GM21423 (cell line): ENCODE measurements at regions not wholly inside any gene's neighbourhood (a gene's known extent, or its start where the extent isn't known, plus 50 kb on each side); places are given as distances from the start of the nearest gene placed in this dataset.
"Not testable (repeated sequence)": the region's sequence is repeated elsewhere in the genome, so short reads cannot be mapped to it uniquely, and the experiment has no call there.

ENCODE experiments used
- ATAC-seq: cut with Tn5 transposase; IDR thresholded peaks from one replicate; pipeline ENCODE4 v1.9.1; 2021; ENCODE audit warnings: mild to moderate bottlenecking, moderate library complexity; ENCODE audit not compliant: unreplicated experiment

- no peak for ATAC-seq
These were observed 77.3 kb downstream of the PPCDC start for GRCh38 chr15:75100679-75101078.

GRCh38 chr15:75104804-75105557, 81.6 kb downstream of the PPCDC start:
- ATAC-seq = peak; percentile 45

- ATAC-seq = no peak
These were observed 84.1 kb downstream of the PPCDC start for GRCh38 chr15:75107516-75107907.

GRCh38 chr15:75107908-75108838, 84.8 kb downstream of the PPCDC start:
- ATAC-seq = peak; percentile 31

GRCh38 chr15:75109021-75109735, 85.8 kb downstream of the PPCDC start:
- no peak for ATAC-seq

GRCh38 chr15:75109736-75110130, 86.3 kb downstream of the PPCDC start:
- ATAC-seq = no peak

- no peak for ATAC-seq
These were observed 89.0 kb downstream of the PPCDC start for GRCh38 chr15:75112278-75112847.

- ATAC-seq = peak; percentile 50
These were observed 88.7 kb upstream of the C15orf39 start for GRCh38 chr15:75112848-75113492.

- no peak for ATAC-seq
These were observed 87.4 kb upstream of the C15orf39 start for GRCh38 chr15:75114327-75114726.

- no peak for ATAC-seq
These were observed 86.9 kb upstream of the C15orf39 start for GRCh38 chr15:75114796-75115195.

- ATAC-seq = not testable (repeated sequence)
These were observed 86.2 kb upstream of the C15orf39 start for GRCh38 chr15:75115411-75115913.

GRCh38 chr15:75116143-75116542, 85.5 kb upstream of the C15orf39 start:
- not testable (repeated sequence) for ATAC-seq

GRCh38 chr15:75117993-75118392, 83.7 kb upstream of the C15orf39 start:
- no peak for ATAC-seq

GRCh38 chr15:75119312-75119711, 82.4 kb upstream of the C15orf39 start:
- not testable (repeated sequence) for ATAC-seq

- ATAC-seq = no peak
These were observed 80.2 kb upstream of the C15orf39 start for GRCh38 chr15:75121491-75121890.

GRCh38 chr15:75123395-75123794, 78.3 kb upstream of the C15orf39 start:
- ATAC-seq = no peak

GRCh38 chr15:75124278-75124677, 77.4 kb upstream of the C15orf39 start:
- ATAC-seq = not testable (repeated sequence)

- ATAC-seq = no peak
These were observed 75.7 kb upstream of the C15orf39 start for GRCh38 chr15:75125935-75126334.

- ATAC-seq = no peak
These were observed 74.7 kb upstream of the C15orf39 start for GRCh38 chr15:75126864-75127580.

- ATAC-seq = no peak
These were observed 71.9 kb upstream of the C15orf39 start for GRCh38 chr15:75129788-75130187.
